Fibroblast of lung (primary cell): ENCODE measurements at regions not wholly inside any gene's neighbourhood (a gene's known extent, or its start where the extent isn't known, plus 50 kb on each side); places are given as distances from the start of the nearest gene placed in this dataset.

Experiments
- DNase-seq, 2 donors: peaks; one replicate each; pipeline versions ENCODE4 v3.0.0 to v3.0.0-alpha.2; 2010; ENCODE audit warnings: low read depth in 2 of 2
- H2AFZ ChIP-seq: 2 replicates; pipeline ENCODE4 v1.5.1; 2012; ENCODE audit warnings: low read length, control low read depth, inconsistent platforms
- H3K27ac ChIP-seq: 2 replicates; pipeline ENCODE4 v1.5.1; 2011; ENCODE audit warnings: low read length, control low read depth; ENCODE audit not compliant: insufficient read depth
- H3K27me3 ChIP-seq: 2 replicates; pipeline ENCODE4 v1.5.1; 2011; ENCODE audit warnings: mild to moderate bottlenecking, low read length; ENCODE audit not compliant: control insufficient read depth, insufficient read depth
- H3K36me3 ChIP-seq: 2 replicates; pipeline ENCODE4 v1.5.1; 2011; ENCODE audit warnings: low read length; ENCODE audit not compliant: control insufficient read depth, insufficient read depth
- H3K4me1 ChIP-seq: 2 replicates; pipeline ENCODE4 v1.5.1; 2011; ENCODE audit warnings: low read length; ENCODE audit not compliant: control insufficient read depth, insufficient read depth; ENCODE audit errors: extremely low read depth
- H3K4me2 ChIP-seq: 2 replicates; pipeline ENCODE4 v1.5.1; 2011; ENCODE audit warnings: low read length, control low read depth; ENCODE audit not compliant: insufficient read depth; ENCODE audit errors: extremely low read depth
- H3K4me3 ChIP-seq, 4 experiments: fragments of 200-600 bp in 1 of 4; sonication (generic) in 1 of 4; replicated peaks in 1 of 4; 2 replicates each; pipeline ENCODE4 v1.5.1; 2011 to 2016; ENCODE audit warnings: low read length in 4 of 4, low read depth in 3 of 4, mild to moderate bottlenecking in 3 of 4, control low read depth in 2 of 4, inconsistent platforms in 1 of 4, mixed read lengths in 1 of 4; ENCODE audit not compliant: insufficient read depth in 1 of 4; ENCODE audit errors: control extremely low read depth in 1 of 4
- H3K79me2 ChIP-seq: 2 replicates; pipeline ENCODE4 v1.5.1; 2012; ENCODE audit warnings: mild to moderate bottlenecking, low read length, inconsistent platforms; ENCODE audit not compliant: control insufficient read depth, insufficient read depth
- H3K9ac ChIP-seq: 2 replicates; pipeline ENCODE4 v1.5.1; 2011; ENCODE audit warnings: mild to moderate bottlenecking, low read length, control low read depth; ENCODE audit not compliant: insufficient read depth
- H3K9me3 ChIP-seq: 2 replicates; pipeline ENCODE4 v1.5.1; 2012; ENCODE audit warnings: low read depth, low read length; ENCODE audit not compliant: control insufficient read depth, insufficient read depth
- H4K20me1 ChIP-seq: 2 replicates; pipeline ENCODE4 v1.5.1; 2011; ENCODE audit warnings: low read length; ENCODE audit not compliant: control insufficient read depth, insufficient read depth; ENCODE audit errors: extremely low read depth
- CTCF ChIP-seq, 2 donors: IDR thresholded peaks in 1 of 2; conservative IDR thresholded peaks in 1 of 2; 1 replicate in 1 of 2; 2 replicates in 1 of 2; pipeline ENCODE4 v1.5.1; 2011 to 2012; ENCODE audit warnings: low read length in 2 of 2, control low read depth in 1 of 2, inconsistent platforms in 1 of 2, low read depth in 1 of 2, mild to moderate bottlenecking in 1 of 2
- EZH2 ChIP-seq: IDR thresholded peaks from 2 replicates; pipeline ENCODE4 v1.5.1; 2012; ENCODE audit warnings: low read length, control low read depth, mild to moderate bottlenecking; ENCODE audit errors: missing control alignments

- Histone ChIP-seq H3K36me3 (no peaks in the 10 kb centered on the region), H3K79me2 (no peaks in the 10 kb centered on the region)
Observed at GRCh38 chr14:83053022-83053710, 1519.5 kb upstream of the SEL1L start.

GRCh38 chr14:83058068-83058467 lies 1524.4 kb upstream of the SEL1L start:
- Histone ChIP-seq H3K4me2 (no peak overlapping the region), H4K20me1 (no peaks in the 10 kb centered on the region), H3K79me2 (no peaks in the 10 kb centered on the region), H3K36me3 (no peaks in the 10 kb centered on the region), H3K27me3 (no peaks in the 10 kb centered on the region), H3K9ac (no peak overlapping the region), H3K4me1 (no peaks in the 10 kb centered on the region), H3K9me3 (no peaks in the 10 kb centered on the region), H2AFZ (no peak overlapping the region), H3K27ac (no peak overlapping the region), H3K4me3 (no peak overlapping the region)
- no peak for DNase-seq
- no peak for TF ChIP-seq CTCF (conservative IDR thresholded peaks at IDR 0.05 in 1 of 2, IDR thresholded peaks at IDR 0.05 in 1 of 2; ENCODE audit: low read depth in 1 of 2, low read length in 2 of 2)
- TF ChIP-seq EZH2 = no peak

More at GRCh38 chr14:83053022-83053710, 1519.5 kb upstream of the SEL1L start:
- no peak for TF ChIP-seq CTCF (conservative IDR thresholded peaks at IDR 0.05 in 1 of 2, IDR thresholded peaks at IDR 0.05 in 1 of 2; ENCODE audit: low read depth in 1 of 2, low read length in 2 of 2)
- no peak for TF ChIP-seq EZH2
- DNase-seq = no peak
- no peak overlapping the region for H3K4me3 ChIP-seq
- no peaks in the 10 kb centered on the region for H3K27me3 ChIP-seq
- H3K4me1 ChIP-seq = no peaks in the 10 kb centered on the region
- no peak overlapping the region for H3K27ac ChIP-seq
- no peak overlapping the region for H3K4me2 ChIP-seq
- H4K20me1 ChIP-seq = no peaks in the 10 kb centered on the region
- no peak overlapping the region for H3K9ac ChIP-seq
- H2AFZ ChIP-seq = no peak overlapping the region
- H3K9me3 ChIP-seq = no peaks in the 10 kb centered on the region

GRCh38 chr14:83071888-83072501 lies 1538.3 kb upstream of the SEL1L start:
- Histone ChIP-seq H3K79me2 (no peaks in the 10 kb centered on the region), H3K9ac (no peak overlapping the region), H3K4me3 (no peak overlapping the region), H3K9me3 (no peaks in the 10 kb centered on the region), H3K4me1 (no peaks in the 10 kb centered on the region), H3K27me3 (no peaks in the 10 kb centered on the region), H3K36me3 (no peaks in the 10 kb centered on the region), H2AFZ (no peak overlapping the region), H3K27ac (no peak overlapping the region), H3K4me2 (no peak overlapping the region), H4K20me1 (no peaks in the 10 kb centered on the region)
- TF ChIP-seq EZH2 (no peak), CTCF (conservative IDR thresholded peaks at IDR 0.05 in 1 of 2, IDR thresholded peaks at IDR 0.05 in 1 of 2; ENCODE audit: low read depth in 1 of 2, low read length in 2 of 2) (peak in 1 of 2 donors; percentile 32)
- peak in 1 of 2 donors; percentile 22 for DNase-seq
